ENCODE measurements at regions not wholly inside any gene's neighbourhood (a gene's known extent, or its start where the extent isn't known, plus 50 kb on each side); places are given as distances from the start of the nearest gene placed in this dataset.

DNA sequence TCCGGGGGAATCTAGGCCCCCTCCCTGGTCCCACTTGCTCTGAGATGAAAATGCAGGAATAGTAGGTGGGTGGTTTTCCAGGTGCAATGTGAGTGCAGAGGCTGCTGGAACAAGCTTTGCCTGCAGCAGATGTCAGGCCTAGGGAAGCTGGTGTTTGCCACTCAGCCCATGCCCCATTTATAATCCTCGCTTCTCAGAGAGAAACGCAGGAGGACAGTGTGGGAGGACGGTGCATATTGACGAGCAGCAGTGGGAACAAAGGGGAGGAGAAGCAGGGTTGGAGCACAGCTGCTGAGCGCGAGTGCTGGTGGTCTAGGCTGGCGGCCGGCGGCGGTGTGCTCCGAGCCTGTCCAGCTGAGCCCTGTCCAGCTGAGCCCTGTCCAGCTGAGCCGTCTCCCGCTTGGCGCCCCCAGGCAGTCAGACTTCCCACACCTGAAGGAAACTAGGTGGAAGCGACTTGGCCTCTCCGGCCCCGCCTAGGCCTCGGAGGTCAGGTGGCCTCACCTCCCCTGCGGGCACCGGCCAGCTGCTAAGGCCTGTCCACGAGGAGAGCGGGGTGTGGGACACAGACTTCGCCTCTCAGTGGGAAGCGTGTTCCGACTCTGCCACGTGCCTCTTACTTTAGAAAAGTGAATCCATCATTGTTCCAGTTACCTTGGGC lies 49.7 kb upstream of the FRMD1 start:
- no peak for DNase-seq (ENCODE audit: low read depth)
- H3K4me3 ChIP-seq (ENCODE audit: low read depth, low read length), result no peak overlapping the region

Measured in skeletal muscle cell (primary cell).